H9 (cell line): ENCODE measurements at regions not wholly inside any gene's neighbourhood (a gene's known extent, or its start where the extent isn't known, plus 50 kb on each side); places are given as distances from the start of the nearest gene placed in this dataset.

Experiments used
- DNase-seq: peaks from one replicate; pipeline ENCODE4 v3.0.0-alpha.2; 2017
- H2AFZ ChIP-seq: one replicate; pipeline ENCODE4 v1.6.1; 2013; ENCODE audit warnings: mild to moderate bottlenecking, low read length, control low read depth, moderate library complexity
- H2AK5ac ChIP-seq: 2 replicates; pipeline ENCODE4 v1.6.1; 2013; ENCODE audit warnings: low read length, control low read depth, mixed read lengths; ENCODE audit not compliant: insufficient read length
- H2BK120ac ChIP-seq: one replicate; pipeline ENCODE4 v1.6.1; 2013; ENCODE audit warnings: low read depth, mild to moderate bottlenecking, low read length, control low read depth, inconsistent platforms; ENCODE audit not compliant: poor library complexity, severe bottlenecking
- H2BK12ac ChIP-seq: 2 replicates; pipeline ENCODE4 v1.6.1; 2013; ENCODE audit warnings: low read length, control low read depth, mixed read lengths, low read depth; ENCODE audit not compliant: insufficient read length
- H2BK15ac ChIP-seq: 2 replicates; pipeline ENCODE4 v1.6.1; 2013; ENCODE audit warnings: low read depth, low read length, control low read depth
- H2BK20ac ChIP-seq: one replicate; pipeline ENCODE4 v1.6.1; 2013; ENCODE audit warnings: low read depth, mild to moderate bottlenecking, low read length, control low read depth, inconsistent platforms; ENCODE audit not compliant: poor library complexity, severe bottlenecking
- H2BK5ac ChIP-seq: 2 replicates; pipeline ENCODE4 v1.6.1; 2013; ENCODE audit warnings: low read length, control low read depth, mixed read lengths; ENCODE audit not compliant: insufficient read length
- H3K14ac ChIP-seq: 2 replicates; pipeline ENCODE4 v1.6.1; 2013; ENCODE audit warnings: low read length, control low read depth; ENCODE audit not compliant: insufficient read depth
- H3K18ac ChIP-seq: 2 replicates; pipeline ENCODE4 v1.6.1; 2013; ENCODE audit warnings: low read depth, mild to moderate bottlenecking, mixed read lengths, low read length, control low read depth; ENCODE audit not compliant: insufficient read length
- H3K23ac ChIP-seq: 2 replicates; pipeline ENCODE4 v1.6.1; 2013; ENCODE audit warnings: low read length, control low read depth, mixed read lengths, low read depth; ENCODE audit not compliant: insufficient read length
- H3K23me2 ChIP-seq: 2 replicates; pipeline ENCODE4 v1.6.1; 2013; ENCODE audit warnings: low read depth, mild to moderate bottlenecking, mixed read lengths, low read length, control low read depth; ENCODE audit not compliant: insufficient read length, poor library complexity, severe bottlenecking
- H3K27ac ChIP-seq: 2 replicates; pipeline ENCODE4 v1.5.1; 2013; ENCODE audit warnings: low read length, control low read depth, mixed read lengths, low read depth; ENCODE audit not compliant: insufficient read length
- H3K27me3 ChIP-seq: 2 replicates; pipeline ENCODE4 v1.6.1; 2013; ENCODE audit warnings: low read length, control low read depth, inconsistent platforms; ENCODE audit not compliant: insufficient read depth
- H3K4ac ChIP-seq: 2 replicates; pipeline ENCODE4 v1.6.1; 2013; ENCODE audit warnings: low read depth, mild to moderate bottlenecking, control low read depth, inconsistent platforms, low read length, moderate library complexity
- H3K4me1 ChIP-seq: 2 replicates; pipeline ENCODE4 v1.6.1; 2013; ENCODE audit warnings: low read length, control low read depth, inconsistent platforms; ENCODE audit not compliant: insufficient read depth
- H3K4me2 ChIP-seq: 2 replicates; pipeline ENCODE4 v1.6.1; 2013; ENCODE audit warnings: low read length, control low read depth, mixed read lengths; ENCODE audit not compliant: insufficient read length, insufficient read depth
- H3K56ac ChIP-seq: 2 replicates; pipeline ENCODE4 v1.6.1; 2013; ENCODE audit warnings: low read depth, mild to moderate bottlenecking, mixed read lengths, low read length, control low read depth; ENCODE audit not compliant: insufficient read length
- H3K79me1 ChIP-seq: 2 replicates; pipeline ENCODE4 v1.6.1; 2013; ENCODE audit warnings: low read depth, mild to moderate bottlenecking, moderate library complexity, low read length, control low read depth, inconsistent platforms; ENCODE audit not compliant: insufficient read depth, poor library complexity, severe bottlenecking
- H3K79me2 ChIP-seq: 2 replicates; pipeline ENCODE4 v1.6.1; 2013; ENCODE audit warnings: low read length, control low read depth, inconsistent platforms; ENCODE audit not compliant: insufficient read depth
- H3K9ac ChIP-seq: 2 replicates; pipeline ENCODE4 v1.6.1; 2013; ENCODE audit warnings: low read length, control low read depth, mixed read lengths; ENCODE audit not compliant: insufficient read length; ENCODE audit errors: extremely low read depth
- H3K9me3 ChIP-seq: one replicate; pipeline ENCODE4 v1.6.1; 2013; ENCODE audit warnings: low read depth, low read length, inconsistent platforms; ENCODE audit not compliant: control insufficient read depth
- H3T11ph ChIP-seq: one replicate; pipeline ENCODE4 v1.6.1; 2013; ENCODE audit warnings: mild to moderate bottlenecking, low read length, control low read depth, inconsistent platforms
- H4K20me1 ChIP-seq: one replicate; pipeline ENCODE4 v1.6.1; 2013; ENCODE audit not compliant: control insufficient read depth, insufficient read length, insufficient read depth
- H4K5ac ChIP-seq: 2 replicates; pipeline ENCODE4 v1.6.1; 2013; ENCODE audit warnings: low read depth, mild to moderate bottlenecking, mixed read lengths, low read length, control low read depth; ENCODE audit not compliant: insufficient read length
- H4K8ac ChIP-seq: replicated peaks from 2 replicates; pipeline ENCODE4 v1.6.1; 2013; ENCODE audit warnings: low read length, control low read depth, mixed read lengths, low read depth; ENCODE audit not compliant: insufficient read length
- H4K91ac ChIP-seq: 2 replicates; pipeline ENCODE4 v1.6.1; 2013; ENCODE audit warnings: low read depth, mild to moderate bottlenecking, moderate library complexity, mixed read lengths, low read length, control low read depth; ENCODE audit not compliant: insufficient read length
- H3K27ac Mint-ChIP-seq, 3 experiments: 2 replicates in 2 of 3; 3 replicates in 1 of 3; pipeline ENCODE4 v1.8.0; 2020 to 2021; ENCODE audit warnings: mixed read lengths in 3 of 3, mild to moderate bottlenecking in 1 of 3, moderate library complexity in 1 of 3
- H3K27me3 Mint-ChIP-seq: 2 replicates; pipeline ENCODE4 v1.8.0; 2021; ENCODE audit warnings: low read depth, mild to moderate bottlenecking, moderate library complexity, mixed read lengths
- H3K36me3 Mint-ChIP-seq, 3 experiments: 2 replicates in 2 of 3; 3 replicates in 1 of 3; pipeline ENCODE4 v1.8.0; 2020 to 2021; ENCODE audit warnings: low read depth in 3 of 3, mixed read lengths in 3 of 3; ENCODE audit not compliant: insufficient read depth in 1 of 3
- H3K4me1 Mint-ChIP-seq, 2 experiments: 2 replicates each; pipeline ENCODE4 v1.8.0; 2020; ENCODE audit warnings: mixed read lengths in 2 of 2
- H3K4me3 Mint-ChIP-seq, 2 experiments: 2 replicates in 1 of 2; 3 replicates in 1 of 2; pipeline ENCODE4 v1.8.0; 2020 to 2021; ENCODE audit warnings: mild to moderate bottlenecking in 2 of 2, mixed read lengths in 2 of 2, moderate library complexity in 1 of 2
- H3K9me3 Mint-ChIP-seq, 2 experiments: 2 replicates in 1 of 2; 3 replicates in 1 of 2; pipeline ENCODE4 v1.8.0; 2020; ENCODE audit warnings: mild to moderate bottlenecking in 2 of 2, mixed read lengths in 2 of 2, moderate library complexity in 1 of 2
- WGBS: extraction: QIAGEN DNeasy Blood & Tissue Kit; methylation state at CpG from one replicate; pipeline ENCODE4 v1.1.7; 2013; ENCODE audit warnings: missing lambda C conversion rate, low lambda C conversion rate, mixed read lengths; ENCODE audit not compliant: insufficient read length; ENCODE audit errors: extremely low coverage; 5-methylcytosine and 5-hydroxymethylcytosine counted together
- TF ChIP-seq, protein P1 (sequence below): fragments of 200-600 bp; sonication (generic); conservative IDR thresholded peaks from 3 replicates; pipeline ENCODE4 v1.8.0; 2021; ENCODE audit warnings: antibody characterized with exemption, mild to moderate bottlenecking

DNA sequence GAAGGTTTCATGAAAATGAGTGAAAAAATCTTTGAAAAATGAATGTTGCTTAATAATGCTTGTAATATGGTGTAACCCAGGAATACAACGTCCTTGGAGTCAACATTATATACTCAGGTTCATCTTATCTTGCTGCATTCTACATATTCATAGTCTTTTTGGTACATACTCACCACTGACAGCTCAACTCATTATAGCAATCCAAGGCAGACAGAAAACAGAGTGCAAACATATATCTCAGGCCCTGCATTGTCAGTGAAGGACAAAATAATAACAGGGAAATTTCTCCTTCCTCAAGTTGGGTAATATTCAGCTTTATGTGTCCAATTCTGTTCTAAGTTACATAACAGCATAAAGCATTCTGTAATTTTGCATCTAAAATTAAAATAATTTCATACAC is 1353.0 kb upstream of the SEL1L start:
- Histone ChIP-seq H4K91ac (no peak overlapping the region), H4K20me1 (no peaks in the 10 kb centered on the region), H3K27me3 (no peaks in the 10 kb centered on the region), H4K5ac (no peak overlapping the region), H2BK20ac (no peak overlapping the region), H3K4me1 (no peaks in the 10 kb centered on the region), H2BK12ac (no peak overlapping the region), H2BK5ac (no peak overlapping the region), H3K4me2 (no peak overlapping the region), H2AFZ (no peak overlapping the region), H3K79me1 (no peaks in the 10 kb centered on the region), H3K18ac (no peak overlapping the region), H3K23me2 (no peaks in the 10 kb centered on the region), H3K9ac (no peak overlapping the region), H2AK5ac (no peak overlapping the region), H3K14ac (no peak overlapping the region), H3T11ph (no peak overlapping the region), H3K27ac (no peak overlapping the region), H2BK120ac (no peak overlapping the region), H4K8ac (no peak overlapping the region), H3K56ac (no peak overlapping the region), H3K9me3 (no peaks in the 10 kb centered on the region), H2BK15ac (no peak overlapping the region), H3K23ac (no peak overlapping the region), H3K79me2 (no peaks in the 10 kb centered on the region), H3K4ac (no peak overlapping the region)
- Mint-ChIP-seq H3K36me3 (no peaks in the 10 kb centered on the region), H3K4me3 (no peak overlapping the region), H3K27me3 (no peaks in the 10 kb centered on the region), H3K27ac (no peak overlapping the region), H3K4me1 (no peaks in the 10 kb centered on the region), H3K9me3 (no peaks in the 10 kb centered on the region; a peak in 2 of 5 replicates)
- TF ChIP-seq, protein P1, sequence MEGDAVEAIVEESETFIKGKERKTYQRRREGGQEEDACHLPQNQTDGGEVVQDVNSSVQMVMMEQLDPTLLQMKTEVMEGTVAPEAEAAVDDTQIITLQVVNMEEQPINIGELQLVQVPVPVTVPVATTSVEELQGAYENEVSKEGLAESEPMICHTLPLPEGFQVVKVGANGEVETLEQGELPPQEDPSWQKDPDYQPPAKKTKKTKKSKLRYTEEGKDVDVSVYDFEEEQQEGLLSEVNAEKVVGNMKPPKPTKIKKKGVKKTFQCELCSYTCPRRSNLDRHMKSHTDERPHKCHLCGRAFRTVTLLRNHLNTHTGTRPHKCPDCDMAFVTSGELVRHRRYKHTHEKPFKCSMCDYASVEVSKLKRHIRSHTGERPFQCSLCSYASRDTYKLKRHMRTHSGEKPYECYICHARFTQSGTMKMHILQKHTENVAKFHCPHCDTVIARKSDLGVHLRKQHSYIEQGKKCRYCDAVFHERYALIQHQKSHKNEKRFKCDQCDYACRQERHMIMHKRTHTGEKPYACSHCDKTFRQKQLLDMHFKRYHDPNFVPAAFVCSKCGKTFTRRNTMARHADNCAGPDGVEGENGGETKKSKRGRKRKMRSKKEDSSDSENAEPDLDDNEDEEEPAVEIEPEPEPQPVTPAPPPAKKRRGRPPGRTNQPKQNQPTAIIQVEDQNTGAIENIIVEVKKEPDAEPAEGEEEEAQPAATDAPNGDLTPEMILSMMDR, result no peak
- WGBS, result no CpG with 5 or more reads among the region's 1 CpG
- no peak for DNase-seq
